CD4-positive, alpha-beta memory T cell (primary cell): ENCODE measurements at regions not wholly inside any gene's neighbourhood (a gene's known extent, or its start where the extent isn't known, plus 50 kb on each side); places are given as distances from the start of the nearest gene placed in this dataset.

ENCODE experiments used
- CTCF ChIA-PET: fragments of 350-600 bp; sonication (Branson Sonifier 250); formaldehyde crosslinking; loops from one replicate; lab custom pipeline; 2021; ENCODE audit warnings: inconsistent platforms; ENCODE audit not compliant: partially characterized antibody; lab: Charles Lee
- POLR2A ChIA-PET: fragments of 350-600 bp; sonication (Branson Sonifier 250); formaldehyde crosslinking; loops from one replicate; lab custom pipeline; 2021; ENCODE audit not compliant: partially characterized antibody; lab: Charles Lee
- DNase-seq, 5 donors: peaks; one replicate each; pipeline versions ENCODE4 v3.0.0 to v3.0.0-alpha.2; 2020 to 2022; ENCODE audit warnings: mixed read lengths in 1 of 5
- H3K27ac ChIP-seq: one replicate; pipeline ENCODE4 v1.7.0; 2013; ENCODE audit warnings: low read depth, low read length
- H3K27me3 ChIP-seq: 2 replicates; pipeline ENCODE4 v1.7.0; 2013; ENCODE audit warnings: mild to moderate bottlenecking, low read length, moderate library complexity; ENCODE audit not compliant: insufficient read depth
- H3K36me3 ChIP-seq: 2 replicates; pipeline ENCODE4 v1.7.0; 2013; ENCODE audit warnings: mild to moderate bottlenecking, low read length, moderate library complexity; ENCODE audit not compliant: insufficient read depth
- H3K4me1 ChIP-seq: 2 replicates; pipeline ENCODE4 v1.7.0; 2013; ENCODE audit warnings: mild to moderate bottlenecking, low read length, moderate library complexity; ENCODE audit not compliant: insufficient read depth
- H3K4me3 ChIP-seq, 2 donors: one replicate each; pipeline ENCODE4 v1.7.0; 2013; ENCODE audit warnings: low read length in 2 of 2, mild to moderate bottlenecking in 1 of 2
- H3K9me3 ChIP-seq, 2 donors: one replicate each; pipeline ENCODE4 v1.7.0; 2013; ENCODE audit warnings: low read length in 2 of 2, control low read depth in 1 of 2; ENCODE audit not compliant: control insufficient read depth in 1 of 2
- H3K27ac Mint-ChIP-seq, 7 donors: one replicate each; pipeline ENCODE4 v1.8.0; 2020 to 2021; ENCODE audit warnings: mixed read lengths in 7 of 7, mild to moderate bottlenecking in 6 of 7, inconsistent platforms in 3 of 7, moderate library complexity in 3 of 7
- H3K27me3 Mint-ChIP-seq, 2 donors: one replicate each; pipeline ENCODE4 v1.8.0; 2020 to 2021; ENCODE audit warnings: mixed read lengths in 2 of 2
- H3K36me3 Mint-ChIP-seq, 2 donors: one replicate each; pipeline ENCODE4 v1.8.0; 2020 to 2021; ENCODE audit warnings: mixed read lengths in 2 of 2, inconsistent platforms in 1 of 2, mild to moderate bottlenecking in 1 of 2
- H3K4me1 Mint-ChIP-seq, 4 donors: one replicate each; pipeline ENCODE4 v1.8.0; 2020 to 2021; ENCODE audit warnings: mixed read lengths in 4 of 4, mild to moderate bottlenecking in 1 of 4
- H3K4me3 Mint-ChIP-seq, 8 donors: one replicate each; pipeline ENCODE4 v1.8.0; 2020 to 2021; ENCODE audit warnings: mixed read lengths in 8 of 8, mild to moderate bottlenecking in 7 of 8, moderate library complexity in 6 of 8, inconsistent platforms in 3 of 8
- H3K9me3 Mint-ChIP-seq, 8 donors: one replicate each; pipeline ENCODE4 v1.8.0; 2020 to 2021; ENCODE audit warnings: mixed read lengths in 8 of 8, mild to moderate bottlenecking in 5 of 8, inconsistent platforms in 3 of 8, moderate library complexity in 1 of 8
- intact Hi-C: fragments of 100-400 bp; cut with micrococcal nuclease; formaldehyde crosslinking; loops from one replicate; pipeline ENCODE4 v1.15.1; 2023

DNA sequence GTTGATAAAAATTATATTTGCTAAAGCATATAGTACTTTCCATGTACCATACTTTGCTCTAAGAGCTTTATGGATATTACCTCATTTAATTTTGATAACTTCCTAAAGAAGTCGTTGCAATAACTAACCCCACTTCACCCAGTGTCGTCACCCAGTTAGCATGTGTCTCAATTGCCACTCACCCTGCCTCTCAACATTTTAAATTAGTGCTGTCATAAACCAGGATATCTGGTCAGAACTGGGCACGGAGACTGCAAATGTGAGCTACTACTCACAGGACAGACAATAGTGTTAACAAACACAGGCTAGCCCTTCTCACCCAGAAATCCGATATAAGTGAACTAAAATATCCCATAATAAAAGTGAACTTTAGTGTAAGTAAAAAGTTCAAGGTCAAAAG is 430.6 kb downstream of the KLF12 start:
- no peaks in the 10 kb centered on the region for H3K36me3 ChIP-seq
- H3K4me1 ChIP-seq, result peaks cover 44% of the 10 kb centered on the region
- Mint-ChIP-seq H3K27me3 (no peaks in the 10 kb centered on the region), H3K27ac (peak overlapping the region; percentile 57 to 93 (median 84)), H3K36me3 (peaks cover 20 to 27% of the 10 kb centered on the region in 2 donors), H3K4me3 (peak overlapping the region in 3 of 8 donors; percentile 15 to 30 (median 18)), H3K4me1 (peaks cover 29 to 59% (median 33%) of the 10 kb centered on the region in 4 donors), H3K9me3 (no peaks in the 10 kb centered on the region)
- H3K27ac ChIP-seq, result no peak overlapping the region
- no peaks in the 10 kb centered on the region for H3K27me3 ChIP-seq
- POLR2A ChIA-PET, result interaction anchor here (1.6 to 1.7 kb wide), 2 partner anchors 20 to 1623 kb away, joined by 3 to 6 read pairs; no protein-coding TSS in a partner anchor
- no peaks in the 10 kb centered on the region for H3K9me3 ChIP-seq
- DNase-seq, result no peak
- CTCF ChIA-PET, result interaction anchor here (0.9 kb wide), 1 partner anchor 474 kb away, joined by 3 read pairs; no protein-coding TSS in a partner anchor
- no peak overlapping the region for H3K4me3 ChIP-seq
- intact Hi-C loops, result loop anchor here (5.0 to 10.0 kb wide), 4 partner anchors 64 to 646 kb away; partner anchors contain the start of gene KLF5

DNA sequence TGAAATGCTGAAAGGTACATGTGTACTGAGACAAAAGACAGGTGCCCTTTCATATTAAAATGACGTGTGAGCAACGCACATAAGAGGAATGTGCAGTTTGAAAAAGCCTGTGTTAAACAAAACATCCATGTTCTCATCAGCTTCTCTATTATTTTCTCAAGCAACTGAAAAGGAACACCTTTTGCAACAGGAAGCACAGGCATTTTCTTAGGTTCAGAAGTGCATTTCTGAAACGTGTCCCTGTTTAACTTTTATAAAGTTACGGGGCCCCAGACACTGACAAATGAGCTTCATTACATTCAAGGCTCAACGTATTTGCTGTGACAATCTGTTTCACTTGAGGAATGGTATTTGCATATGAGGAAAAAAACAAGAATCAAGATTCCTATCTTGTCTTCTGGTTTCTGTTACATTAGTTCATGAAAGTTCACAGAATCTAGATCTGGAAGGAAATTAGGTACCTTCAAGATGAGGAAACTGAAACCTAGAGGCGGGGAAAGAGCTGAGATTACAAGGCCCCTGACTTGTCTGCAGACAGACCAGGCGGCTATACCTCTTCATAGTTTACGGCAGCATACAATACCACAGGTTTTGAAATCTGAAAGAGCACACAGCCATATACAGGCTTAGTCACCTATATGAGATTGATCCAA is 431.7 kb downstream of the KLF12 start:
- CTCF ChIA-PET, result interaction anchor here (0.8 to 1.5 kb wide), 8 partner anchors 8 to 1517 kb away, joined by 3 to 9 read pairs (median 4); no protein-coding TSS in a partner anchor
- H3K27ac Mint-ChIP-seq, result peak overlapping the region; percentile 89 to 98 (median 95)
- Histone ChIP-seq H3K36me3 (no peaks in the 10 kb centered on the region), H3K27me3 (no peaks in the 10 kb centered on the region), H3K9me3 (no peaks in the 10 kb centered on the region), H3K4me1 (peaks cover 46% of the 10 kb centered on the region), H3K27ac (peak overlapping the region; percentile 29), H3K4me3 (no peak overlapping the region)
- POLR2A ChIA-PET, result interaction anchor here (1.0 to 1.7 kb wide), 9 partner anchors 9 to 1624 kb away, joined by 3 to 22 read pairs (median 6); partner anchors contain the start of gene KLF5
- H3K9me3 Mint-ChIP-seq, result no peaks in the 10 kb centered on the region
- peak; percentile 52 to 84 (median 74) for DNase-seq
- no peaks in the 10 kb centered on the region for H3K27me3 Mint-ChIP-seq
- H3K36me3 Mint-ChIP-seq, result peaks cover 22 to 23% of the 10 kb centered on the region in 2 donors
- intact Hi-C loops, result loop anchor here (1.0 to 10.0 kb wide), 5 partner anchors 13 to 645 kb away; partner anchors contain the start of gene KLF5
- peak overlapping the region; percentile 67 to 88 (median 80) for H3K4me3 Mint-ChIP-seq
- peaks cover 31 to 62% (median 33%) of the 10 kb centered on the region in 4 donors for H3K4me1 Mint-ChIP-seq

DNA sequence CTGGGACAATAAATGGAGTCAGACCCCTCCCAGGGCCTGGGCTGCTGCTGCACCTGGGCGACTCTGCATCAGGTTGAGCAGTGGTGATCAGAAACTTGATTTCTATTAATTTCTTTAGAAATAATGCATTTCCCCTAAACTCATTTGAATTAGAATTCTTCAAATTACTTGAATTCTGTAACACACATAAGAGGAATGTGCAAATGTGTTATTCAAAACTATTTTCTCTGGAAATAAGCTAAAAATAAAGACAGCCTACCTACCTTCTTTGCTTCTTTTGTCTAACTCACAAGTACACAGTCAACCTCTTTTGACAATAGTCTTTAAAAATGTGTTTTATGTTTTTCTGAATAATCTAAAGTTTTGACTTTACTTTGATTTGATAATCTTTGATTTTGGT is 433.0 kb downstream of the KLF12 start:
- H3K36me3 ChIP-seq, result no peaks in the 10 kb centered on the region
- Mint-ChIP-seq H3K4me1 (peaks cover 34 to 72% (median 36%) of the 10 kb centered on the region in 4 donors), H3K36me3 (peaks cover 25 to 29% of the 10 kb centered on the region in 2 donors), H3K27me3 (no peaks in the 10 kb centered on the region), H3K9me3 (no peaks in the 10 kb centered on the region), H3K4me3 (no peak overlapping the region), H3K27ac (peak overlapping the region in 5 of 7 donors; percentile 9 to 98 (median 48))
- no peak for DNase-seq
- no peak overlapping the region for H3K4me3 ChIP-seq
- no peak overlapping the region for H3K27ac ChIP-seq
- H3K27me3 ChIP-seq, result no peaks in the 10 kb centered on the region
- ChIA-PET CTCF (interaction anchor here (1.2 to 1.7 kb wide), 2 partner anchors 9 to 20 kb away, joined by 3 to 4 read pairs; no protein-coding TSS in a partner anchor), POLR2A (interaction anchor here (0.6 to 1.7 kb wide), 3 partner anchors 14 to 180 kb away, joined by 3 to 6 read pairs (median 4); no protein-coding TSS in a partner anchor)
- H3K4me1 ChIP-seq, result peaks cover 46% of the 10 kb centered on the region
- H3K9me3 ChIP-seq, result no peaks in the 10 kb centered on the region
- intact Hi-C loops, result loop anchor here (5.0 to 10.0 kb wide), 4 partner anchors 66 to 644 kb away; partner anchors contain the start of gene KLF5

DNA sequence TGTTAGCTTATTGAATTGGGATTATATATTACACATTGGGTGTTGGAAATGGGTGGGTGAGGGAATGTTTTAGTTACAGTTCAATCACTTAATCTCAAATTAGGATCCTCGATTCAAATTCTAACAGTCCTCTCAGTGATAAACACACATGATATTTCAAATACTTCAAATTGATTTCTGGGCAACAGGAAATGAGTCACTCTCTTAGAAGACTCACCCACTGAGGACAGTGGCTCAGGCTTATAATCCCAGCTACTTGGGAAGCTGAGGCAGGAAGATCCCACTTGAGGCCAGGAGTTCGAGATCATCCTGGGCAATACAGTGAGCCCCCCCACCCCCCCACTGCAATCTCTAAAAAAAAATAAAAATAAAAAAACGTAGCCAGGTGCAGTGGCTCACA is 435.3 kb downstream of the KLF12 start:
- no peaks in the 10 kb centered on the region for H3K9me3 Mint-ChIP-seq
- CTCF ChIA-PET, result interaction anchor here (1.5 kb wide), 1 partner anchor 12 kb away, joined by 3 read pairs; no protein-coding TSS in a partner anchor
- peaks cover 39 to 43% of the 10 kb centered on the region in 2 donors for H3K36me3 Mint-ChIP-seq
- H3K4me3 ChIP-seq, result no peak overlapping the region
- peaks cover 27 to 62% (median 29%) of the 10 kb centered on the region in 4 donors for H3K4me1 Mint-ChIP-seq
- no peaks in the 10 kb centered on the region for H3K27me3 Mint-ChIP-seq
- no peak overlapping the region for H3K4me3 Mint-ChIP-seq
- H3K36me3 ChIP-seq, result peaks cover 21% of the 10 kb centered on the region
- H3K9me3 ChIP-seq, result no peaks in the 10 kb centered on the region
- POLR2A ChIA-PET, result interaction anchor here (1.2 to 1.4 kb wide), 2 partner anchors 17 to 1628 kb away, joined by 3 to 4 read pairs; no protein-coding TSS in a partner anchor
- peaks cover 40% of the 10 kb centered on the region for H3K4me1 ChIP-seq
- no peaks in the 10 kb centered on the region for H3K27me3 ChIP-seq
- no peak overlapping the region for H3K27ac Mint-ChIP-seq
- intact Hi-C loops, result no loop called here
- H3K27ac ChIP-seq, result no peak overlapping the region
- no peak for DNase-seq

DNA sequence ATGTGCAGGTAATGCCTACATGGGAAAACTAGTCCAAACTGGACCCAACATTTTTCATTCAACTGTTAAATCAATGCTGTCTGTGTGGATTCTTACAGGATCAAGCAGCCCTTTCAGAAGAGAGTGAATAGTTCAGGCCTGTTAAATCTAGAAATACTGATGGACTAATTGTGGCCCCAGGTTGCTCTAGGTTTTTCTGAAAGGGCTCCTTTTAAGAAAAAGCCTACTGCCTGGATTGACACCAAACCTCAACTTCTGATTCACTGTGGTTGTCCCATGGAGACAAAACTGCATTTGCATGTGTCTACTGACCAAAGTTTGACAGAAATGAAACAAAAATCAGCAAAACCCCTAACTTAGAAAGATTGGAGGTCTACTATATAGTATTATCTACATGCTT is 437.0 kb downstream of the KLF12 start:
- H3K9me3 ChIP-seq, result no peaks in the 10 kb centered on the region
- peaks cover 52 to 53% of the 10 kb centered on the region in 2 donors for H3K36me3 Mint-ChIP-seq
- POLR2A ChIA-PET, result no interaction called here

DNA sequence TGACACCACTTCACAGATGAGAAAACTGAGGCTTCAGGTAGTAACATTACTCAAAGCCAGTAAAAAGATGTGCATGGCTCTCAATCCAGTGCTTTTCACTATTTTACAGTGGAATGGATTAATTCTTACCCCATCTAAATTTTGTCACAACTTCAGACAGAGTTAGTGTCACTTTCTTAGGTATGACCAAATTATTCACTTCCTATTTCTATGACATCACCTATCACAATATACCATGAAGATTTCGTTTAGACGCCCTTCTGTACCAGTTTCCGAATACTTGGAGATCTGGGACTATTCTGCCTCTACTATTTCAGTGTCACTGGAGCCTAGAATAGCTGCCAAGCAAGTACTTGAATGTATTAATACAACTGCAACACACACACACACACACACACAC is 437.5 kb downstream of the KLF12 start:
- H3K36me3 ChIP-seq, result peaks cover 32% of the 10 kb centered on the region
- no peak overlapping the region for H3K4me3 Mint-ChIP-seq
- H3K27me3 Mint-ChIP-seq, result no peaks in the 10 kb centered on the region
- peaks cover 19% of the 10 kb centered on the region for H3K4me1 ChIP-seq
- H3K36me3 Mint-ChIP-seq, result peaks cover 56 to 57% of the 10 kb centered on the region in 2 donors
- intact Hi-C loops, result no loop called here
- no peaks in the 10 kb centered on the region for H3K27me3 ChIP-seq
- peaks cover 12 to 51% (median 18%) of the 10 kb centered on the region in 4 donors for H3K4me1 Mint-ChIP-seq
- CTCF ChIA-PET, result no interaction called here
- no peak overlapping the region for H3K4me3 ChIP-seq
- POLR2A ChIA-PET, result no interaction called here
- no peaks in the 10 kb centered on the region for H3K9me3 Mint-ChIP-seq
- H3K27ac Mint-ChIP-seq, result peak overlapping the region in 3 of 7 donors; percentile 4 to 55 (median 18)
- H3K9me3 ChIP-seq, result no peaks in the 10 kb centered on the region
- H3K27ac ChIP-seq, result no peak overlapping the region
- no peak for DNase-seq

More for the DNA sequence above, 437.0 kb downstream of the KLF12 start:
- peak overlapping the region in 3 of 7 donors; percentile 42 to 77 (median 55) for H3K27ac Mint-ChIP-seq
- Histone ChIP-seq H3K36me3 (peaks cover 32% of the 10 kb centered on the region), H3K27me3 (no peaks in the 10 kb centered on the region), H3K4me3 (no peak overlapping the region), H3K4me1 (peaks cover 23% of the 10 kb centered on the region), H3K27ac (no peak overlapping the region)
- H3K4me3 Mint-ChIP-seq, result peak overlapping the region in 1 of 8 donors; percentile 6
- no peak for DNase-seq
- intact Hi-C loops, result no loop called here
- CTCF ChIA-PET, result no interaction called here
- no peaks in the 10 kb centered on the region for H3K9me3 Mint-ChIP-seq
- H3K27me3 Mint-ChIP-seq, result no peaks in the 10 kb centered on the region
- peaks cover 13 to 53% (median 18%) of the 10 kb centered on the region in 4 donors for H3K4me1 Mint-ChIP-seq

DNA sequence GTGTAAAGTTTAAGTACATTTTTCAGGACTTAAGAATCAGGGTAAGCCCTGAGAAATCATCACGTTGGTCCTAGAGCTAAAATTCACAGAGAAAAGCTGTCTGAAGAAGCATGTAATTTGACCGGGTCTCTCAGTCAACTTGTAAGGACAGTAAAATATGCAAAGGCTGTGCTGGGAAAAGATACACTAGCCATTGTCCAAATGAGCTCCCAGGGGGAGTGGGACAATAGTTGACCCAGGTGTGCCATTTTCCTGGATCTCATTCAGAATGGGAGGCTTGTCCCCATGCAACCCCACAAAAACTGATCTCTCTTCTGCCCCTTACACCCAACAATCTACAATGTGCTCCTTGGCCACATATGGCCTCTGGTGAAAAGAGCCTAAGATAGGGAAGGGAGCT is 437.9 kb downstream of the KLF12 start:
- Mint-ChIP-seq H3K36me3 (peaks cover 57 to 58% of the 10 kb centered on the region in 2 donors), H3K4me3 (no peak overlapping the region), H3K27me3 (no peaks in the 10 kb centered on the region), H3K27ac (peak overlapping the region in 1 of 7 donors; percentile 4), H3K4me1 (peaks cover 12 to 49% (median 18%) of the 10 kb centered on the region in 4 donors), H3K9me3 (no peaks in the 10 kb centered on the region)
- intact Hi-C loops, result no loop called here
- no peaks in the 10 kb centered on the region for H3K9me3 ChIP-seq
- peaks cover 32% of the 10 kb centered on the region for H3K36me3 ChIP-seq
- H3K27ac ChIP-seq, result no peak overlapping the region
- no peak overlapping the region for H3K4me3 ChIP-seq
- no peaks in the 10 kb centered on the region for H3K27me3 ChIP-seq
- peaks cover 14% of the 10 kb centered on the region for H3K4me1 ChIP-seq
- ChIA-PET CTCF (no interaction called here), POLR2A (no interaction called here)
- no peak for DNase-seq
